Loucy (cell line): ENCODE measurements at regions not wholly inside any gene's neighbourhood (a gene's known extent, or its start where the extent isn't known, plus 50 kb on each side); places are given as distances from the start of the nearest gene placed in this dataset.

ENCODE experiments used
- H2AFZ ChIP-seq: fragments of 200-600 bp; sonication (generic); 2 replicates; pipeline ENCODE4 v1.6.0; 2016; ENCODE audit warnings: antibody characterized with exemption, mild to moderate bottlenecking, low read length, moderate library complexity
- H3F3A ChIP-seq: fragments of 200-600 bp; 2 replicates; pipeline ENCODE4 v1.6.0; 2016; ENCODE audit warnings: antibody characterized with exemption, low read depth, mild to moderate bottlenecking
- H3K27me3 ChIP-seq: fragments of 200-600 bp; sonication (generic); 2 replicates; pipeline ENCODE4 v1.6.1; 2014; ENCODE audit warnings: low read length, mild to moderate bottlenecking; ENCODE audit not compliant: insufficient read depth, poor library complexity, severe bottlenecking
- H3K36me3 ChIP-seq: fragments of 200-600 bp; sonication (generic); 2 replicates; pipeline ENCODE4 v1.6.1; 2016; ENCODE audit warnings: low read length; ENCODE audit not compliant: insufficient read depth
- H3K4me1 ChIP-seq: fragments of 200-600 bp; sonication (generic); 2 replicates; pipeline ENCODE4 v1.5.1; 2014; ENCODE audit warnings: low read length, mild to moderate bottlenecking; ENCODE audit not compliant: insufficient read depth, poor library complexity, severe bottlenecking
- H3K4me2 ChIP-seq: fragments of 200-600 bp; sonication (generic); 2 replicates; pipeline ENCODE4 v1.6.0; 2014; ENCODE audit warnings: antibody characterized with exemption, low read length, low read depth, mild to moderate bottlenecking; ENCODE audit not compliant: poor library complexity, severe bottlenecking
- H3K4me3 ChIP-seq: fragments of 200-600 bp; sonication (generic); 2 replicates; pipeline ENCODE4 v1.5.1; 2014; ENCODE audit warnings: low read length, mild to moderate bottlenecking, mixed read lengths; ENCODE audit not compliant: poor library complexity, severe bottlenecking
- H3K79me2 ChIP-seq: fragments of 200-600 bp; sonication (generic); 2 replicates; pipeline ENCODE4 v1.6.1; 2014; ENCODE audit warnings: low read length; ENCODE audit not compliant: insufficient read depth
- H3K9ac ChIP-seq: fragments of 200-600 bp; sonication (generic); 2 replicates; pipeline ENCODE4 v1.6.0; 2014; ENCODE audit warnings: mild to moderate bottlenecking, low read depth, low read length, moderate library complexity; ENCODE audit not compliant: poor library complexity, severe bottlenecking
- H3K9me2 ChIP-seq: fragments of 200-600 bp; sonication (generic); replicated peaks from 2 replicates; pipeline ENCODE4 v1.6.1; 2016; ENCODE audit warnings: low read depth, low read length, mixed read lengths
- H3K9me3 ChIP-seq: fragments of 200-600 bp; sonication (generic); 2 replicates; pipeline ENCODE4 v1.6.1; 2014; ENCODE audit warnings: mild to moderate bottlenecking, antibody characterized with exemption, low read length, low read depth; ENCODE audit not compliant: insufficient read depth
- H4K20me1 ChIP-seq: fragments of 200-600 bp; sonication (generic); 2 replicates; pipeline ENCODE4 v1.6.0; 2014; ENCODE audit warnings: antibody characterized with exemption, low read length, mild to moderate bottlenecking; ENCODE audit not compliant: insufficient read depth, poor library complexity, severe bottlenecking
- EZH2phosphoT487 ChIP-seq: fragments of 200-600 bp; IDR thresholded peaks from 2 replicates; pipeline ENCODE4 v1.6.1; 2018; ENCODE audit warnings: antibody characterized with exemption, mild to moderate bottlenecking, moderate library complexity, borderline replicate concordance
- TF ChIP-seq, protein P1 (sequence below): fragments of 200-600 bp; sonication (generic); conservative IDR thresholded peaks from 2 replicates; pipeline ENCODE4 v1.5.1; 2014; ENCODE audit warnings: mild to moderate bottlenecking, antibody characterized with exemption, low read length

DNA sequence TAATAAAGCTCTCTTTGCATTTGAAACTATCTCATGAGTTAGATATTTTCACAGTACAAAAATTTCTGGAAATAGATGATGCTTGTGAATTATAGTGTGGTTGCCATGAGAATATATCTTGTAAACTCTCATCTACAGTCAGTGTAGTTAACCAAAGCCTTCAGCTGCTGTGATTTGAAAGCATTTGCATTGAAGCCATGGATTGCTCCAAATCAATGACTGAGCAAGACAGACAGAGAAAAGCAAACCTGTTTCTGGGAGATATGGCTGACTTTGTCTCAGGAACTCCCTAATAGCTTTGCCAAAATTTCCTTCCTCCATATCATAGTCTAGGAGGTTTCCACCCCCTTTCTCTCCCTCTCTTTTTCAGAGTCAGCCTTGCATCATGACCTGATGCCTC, 955.3 kb downstream of the REEP3 start:
- H3K4me1 ChIP-seq = no peaks in the 10 kb centered on the region
- H4K20me1 ChIP-seq = no peaks in the 10 kb centered on the region
- H3K27me3 ChIP-seq = no peaks in the 10 kb centered on the region
- no peaks in the 10 kb centered on the region for H3K9me2 ChIP-seq
- H3K9ac ChIP-seq = no peak overlapping the region
- H3F3A ChIP-seq = no peaks in the 10 kb centered on the region
- H3K79me2 ChIP-seq = no peaks in the 10 kb centered on the region
- H2AFZ ChIP-seq = no peak overlapping the region
- H3K4me2 ChIP-seq = no peak overlapping the region
- H3K4me3 ChIP-seq = no peak overlapping the region
- no peaks in the 10 kb centered on the region for H3K36me3 ChIP-seq
- TF ChIP-seq EZH2phosphoT487 = no peak
- TF ChIP-seq, protein P1, sequence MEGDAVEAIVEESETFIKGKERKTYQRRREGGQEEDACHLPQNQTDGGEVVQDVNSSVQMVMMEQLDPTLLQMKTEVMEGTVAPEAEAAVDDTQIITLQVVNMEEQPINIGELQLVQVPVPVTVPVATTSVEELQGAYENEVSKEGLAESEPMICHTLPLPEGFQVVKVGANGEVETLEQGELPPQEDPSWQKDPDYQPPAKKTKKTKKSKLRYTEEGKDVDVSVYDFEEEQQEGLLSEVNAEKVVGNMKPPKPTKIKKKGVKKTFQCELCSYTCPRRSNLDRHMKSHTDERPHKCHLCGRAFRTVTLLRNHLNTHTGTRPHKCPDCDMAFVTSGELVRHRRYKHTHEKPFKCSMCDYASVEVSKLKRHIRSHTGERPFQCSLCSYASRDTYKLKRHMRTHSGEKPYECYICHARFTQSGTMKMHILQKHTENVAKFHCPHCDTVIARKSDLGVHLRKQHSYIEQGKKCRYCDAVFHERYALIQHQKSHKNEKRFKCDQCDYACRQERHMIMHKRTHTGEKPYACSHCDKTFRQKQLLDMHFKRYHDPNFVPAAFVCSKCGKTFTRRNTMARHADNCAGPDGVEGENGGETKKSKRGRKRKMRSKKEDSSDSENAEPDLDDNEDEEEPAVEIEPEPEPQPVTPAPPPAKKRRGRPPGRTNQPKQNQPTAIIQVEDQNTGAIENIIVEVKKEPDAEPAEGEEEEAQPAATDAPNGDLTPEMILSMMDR = no peak
- H3K9me3 ChIP-seq = no peaks in the 10 kb centered on the region

DNA sequence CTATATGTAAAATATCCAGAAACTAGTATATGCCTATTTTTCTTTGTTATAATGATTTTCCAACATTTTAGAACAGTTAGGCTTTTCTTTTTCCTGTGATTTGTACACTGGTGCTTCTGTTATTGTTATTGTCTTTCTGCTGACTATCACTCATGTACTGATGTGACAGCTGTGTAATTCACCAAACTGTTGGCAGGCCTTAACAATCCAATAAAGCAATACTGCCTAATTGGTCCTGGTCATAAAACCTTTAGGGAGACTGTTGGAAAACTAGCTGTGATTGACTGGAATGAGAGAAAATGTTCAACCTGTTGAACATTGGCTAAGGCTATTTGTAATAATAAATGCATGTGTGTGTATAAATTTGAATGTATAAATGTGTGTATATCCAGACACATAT, 956.6 kb downstream of the REEP3 start:
- TF ChIP-seq, protein P1 = no peak
- TF ChIP-seq EZH2phosphoT487 = no peak

DNA sequence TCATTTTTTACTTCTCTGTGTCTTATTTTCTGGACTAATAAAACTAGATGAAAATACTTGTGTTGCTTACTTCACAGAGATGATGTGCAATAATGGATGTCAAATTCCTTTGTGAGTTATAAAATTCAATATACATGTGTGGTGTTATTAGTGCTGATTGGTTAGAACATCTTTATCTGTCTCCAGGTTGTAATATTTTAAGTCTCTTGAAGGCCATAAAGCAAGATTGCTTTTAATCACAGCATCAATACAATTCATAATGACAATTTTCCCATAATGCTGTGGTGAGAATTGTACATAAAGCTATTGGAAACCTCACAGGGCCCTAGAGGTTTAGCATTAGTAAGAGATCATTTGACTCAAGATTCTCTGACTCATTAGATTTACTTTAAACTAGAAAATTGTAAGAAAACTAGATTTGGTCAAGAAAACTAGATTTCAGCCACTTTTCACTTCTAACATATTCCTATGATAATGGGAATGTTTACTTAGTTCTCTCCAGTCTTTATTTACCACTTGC, 963.7 kb downstream of the REEP3 start:
- Histone ChIP-seq H3F3A (no peaks in the 10 kb centered on the region), H3K79me2 (no peaks in the 10 kb centered on the region), H3K9me2 (no peaks in the 10 kb centered on the region), H3K4me2 (no peak overlapping the region), H3K4me3 (no peak overlapping the region), H4K20me1 (no peaks in the 10 kb centered on the region), H2AFZ (no peak overlapping the region), H3K36me3 (no peaks in the 10 kb centered on the region), H3K9ac (no peak overlapping the region), H3K27me3 (no peaks in the 10 kb centered on the region), H3K4me1 (no peaks in the 10 kb centered on the region), H3K9me3 (no peaks in the 10 kb centered on the region)
- TF ChIP-seq, protein P1 = no peak
- TF ChIP-seq EZH2phosphoT487 = no peak

More for the DNA sequence above, 956.6 kb downstream of the REEP3 start:
- Histone ChIP-seq H3F3A (no peaks in the 10 kb centered on the region), H2AFZ (no peak overlapping the region), H3K36me3 (no peaks in the 10 kb centered on the region), H4K20me1 (no peaks in the 10 kb centered on the region), H3K9ac (no peak overlapping the region), H3K9me2 (no peaks in the 10 kb centered on the region), H3K4me2 (no peak overlapping the region), H3K27me3 (no peaks in the 10 kb centered on the region), H3K9me3 (no peaks in the 10 kb centered on the region), H3K4me3 (no peak overlapping the region), H3K4me1 (no peaks in the 10 kb centered on the region), H3K79me2 (no peaks in the 10 kb centered on the region)
